GM12892 (cell line): ENCODE measurements at regions not wholly inside any gene's neighbourhood (a gene's known extent, or its start where the extent isn't known, plus 50 kb on each side); places are given as distances from the start of the nearest gene placed in this dataset.

ENCODE experiments used
- DNase-seq: peaks from one replicate; pipeline ENCODE4 v3.0.0; 2011; ENCODE audit not compliant: insufficient read length
- FAIRE-seq: peaks from 2 replicates; lab custom pipeline; 2011; peaks lifted over from hg19 to GRCh38; lab: Jason Lieb, UNC
- POLR2A ChIP-seq: IDR thresholded peaks from 2 replicates; pipeline ENCODE4 v1.6.1; 2011; ENCODE audit warnings: low read depth, low read length, control low read depth
- POLR2AphosphoS5 ChIP-seq: IDR thresholded peaks from 2 replicates; pipeline ENCODE4 v1.6.1; 2011; ENCODE audit warnings: low read depth, low read length, control low read depth
- TAF1 ChIP-seq: IDR thresholded peaks from 2 replicates; pipeline ENCODE4 v1.6.1; 2011; ENCODE audit warnings: low read depth, mild to moderate bottlenecking, control low read depth, low read length, borderline replicate concordance

- no peak for DNase-seq
- no peak for FAIRE-seq
- TF ChIP-seq POLR2AphosphoS5 (no peak), POLR2A (no peak), TAF1 (no peak)
Observed at GRCh38 chr1:13901039-13901438, 201.1 kb downstream of the PRDM2 start.

GRCh38 chr1:13901597-13901996 lies 201.6 kb downstream of the PRDM2 start:
- no peak for FAIRE-seq
- no peak for TF ChIP-seq POLR2AphosphoS5
- no peak for TF ChIP-seq POLR2A
- no peak for TF ChIP-seq TAF1

GRCh38 chr1:13908128-13908527 lies 208.1 kb downstream of the PRDM2 start:
- DNase-seq: no peak
- no peak for FAIRE-seq
- no peak for TF ChIP-seq TAF1
- TF ChIP-seq POLR2AphosphoS5: no peak
- no peak for TF ChIP-seq POLR2A

More at GRCh38 chr1:13901597-13901996, 201.6 kb downstream of the PRDM2 start:
- no peak for DNase-seq

- no peak for DNase-seq
- no peak for FAIRE-seq
- TF ChIP-seq POLR2A: no peak
- TF ChIP-seq TAF1: no peak
- no peak for TF ChIP-seq POLR2AphosphoS5
Observed at GRCh38 chr1:13911697-13912619, 212.0 kb downstream of the PRDM2 start.

GRCh38 chr1:13913396-13913795 lies 213.4 kb downstream of the PRDM2 start:
- FAIRE-seq: no peak
- TF ChIP-seq POLR2A (no peak), POLR2AphosphoS5 (no peak), TAF1 (no peak)
- DNase-seq: no peak

- TF ChIP-seq TAF1 (no peak), POLR2AphosphoS5 (no peak)
- DNase-seq (no peak), FAIRE-seq (no peak)
Observed at GRCh38 chr1:13916530-13916929, 216.5 kb downstream of the PRDM2 start.

GRCh38 chr1:13917607-13918006 lies 217.6 kb downstream of the PRDM2 start:
- TF ChIP-seq POLR2AphosphoS5 (no peak), TAF1 (no peak), POLR2A (no peak)
- DNase-seq (no peak), FAIRE-seq (no peak)

GRCh38 chr1:13918862-13919261 lies 218.9 kb downstream of the PRDM2 start:
- FAIRE-seq (no peak), DNase-seq (no peak)

GRCh38 chr1:13921190-13921589 lies 221.2 kb downstream of the PRDM2 start:
- FAIRE-seq (no peak), DNase-seq (no peak)
- no peak for TF ChIP-seq POLR2A
- no peak for TF ChIP-seq POLR2AphosphoS5
- no peak for TF ChIP-seq TAF1

More at GRCh38 chr1:13918862-13919261, 218.9 kb downstream of the PRDM2 start:
- TF ChIP-seq POLR2A (no peak), POLR2AphosphoS5 (no peak), TAF1 (no peak)

- DNase-seq (no peak), FAIRE-seq (no peak)
- TF ChIP-seq POLR2A: no peak
Observed at GRCh38 chr1:13922466-13923110, 222.6 kb downstream of the PRDM2 start.

GRCh38 chr1:13926556-13926955 lies 226.6 kb downstream of the PRDM2 start:
- TF ChIP-seq POLR2A (no peak), TAF1 (no peak), POLR2AphosphoS5 (no peak)
- no peak for FAIRE-seq
- DNase-seq: no peak

GRCh38 chr1:13927736-13928135 lies 227.7 kb downstream of the PRDM2 start:
- DNase-seq: no peak
- no peak for TF ChIP-seq TAF1
- TF ChIP-seq POLR2A: no peak
- no peak for TF ChIP-seq POLR2AphosphoS5
- FAIRE-seq: no peak

GRCh38 chr1:13929313-13929712 lies 229.3 kb downstream of the PRDM2 start:
- TF ChIP-seq POLR2AphosphoS5 (no peak), TAF1 (no peak), POLR2A (no peak)
- no peak for FAIRE-seq
- no peak for DNase-seq
